ENCODE measurements at regions not wholly inside any gene's neighbourhood (a gene's known extent, or its start where the extent isn't known, plus 50 kb on each side); places are given as distances from the start of the nearest gene placed in this dataset.

DNA sequence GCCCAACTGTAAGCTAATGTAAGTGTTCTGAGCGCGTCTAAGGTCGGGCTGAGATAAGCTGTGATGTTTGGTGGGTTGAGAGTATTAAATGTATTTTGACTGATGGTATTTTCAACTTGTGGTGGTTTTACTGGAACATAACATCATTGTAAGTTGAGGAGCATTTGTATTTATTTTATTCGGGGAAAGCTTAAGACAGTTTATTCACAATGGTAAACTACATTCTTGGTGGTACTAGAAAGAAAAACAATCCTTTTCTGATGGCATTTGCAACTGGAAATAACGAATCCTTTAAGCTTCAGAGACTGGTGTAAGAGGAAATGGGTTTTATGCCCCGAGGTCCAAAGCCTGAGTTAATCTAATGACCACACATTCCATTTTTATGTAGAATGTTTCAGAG, 283.3 kb upstream of the NETO1 start:
- ATAC-seq (no peak), DNase-seq (no peak)
- H3K4me3 Mint-ChIP-seq, result no peak overlapping the region
- no peaks in the 10 kb centered on the region for H3K36me3 Mint-ChIP-seq
- peaks cover 5 to 15% of the 10 kb centered on the region in 2 donors for H3K9me3 Mint-ChIP-seq
- 87% methylated on average over 6 of the region's 6 CpGs for WGBS (ENCODE audit: insufficient coverage)
- intact Hi-C loops (cut with micrococcal nuclease), result no loop called here
- no peak overlapping the region for H3K27ac Mint-ChIP-seq
- H3K27me3 Mint-ChIP-seq (ENCODE audit: low read depth in 2 of 2), result no peaks in the 10 kb centered on the region
- H3K36me3 ChIP-seq (ENCODE audit: control insufficient read depth, insufficient read depth, low read length), result no peaks in the 10 kb centered on the region
- H3K9me3 ChIP-seq (ENCODE audit: control insufficient read depth, insufficient read depth, low read length), result no peaks in the 10 kb centered on the region
- no peaks in the 10 kb centered on the region for H3K27me3 ChIP-seq (ENCODE audit: control insufficient read depth, insufficient read depth, low read length)
- H3K27ac ChIP-seq (ENCODE audit: low read length), result no peak overlapping the region
- no peaks in the 10 kb centered on the region for H3K4me1 ChIP-seq (ENCODE audit: control insufficient read depth, insufficient read depth, low read length)
- TF ChIP-seq, protein P1, sequence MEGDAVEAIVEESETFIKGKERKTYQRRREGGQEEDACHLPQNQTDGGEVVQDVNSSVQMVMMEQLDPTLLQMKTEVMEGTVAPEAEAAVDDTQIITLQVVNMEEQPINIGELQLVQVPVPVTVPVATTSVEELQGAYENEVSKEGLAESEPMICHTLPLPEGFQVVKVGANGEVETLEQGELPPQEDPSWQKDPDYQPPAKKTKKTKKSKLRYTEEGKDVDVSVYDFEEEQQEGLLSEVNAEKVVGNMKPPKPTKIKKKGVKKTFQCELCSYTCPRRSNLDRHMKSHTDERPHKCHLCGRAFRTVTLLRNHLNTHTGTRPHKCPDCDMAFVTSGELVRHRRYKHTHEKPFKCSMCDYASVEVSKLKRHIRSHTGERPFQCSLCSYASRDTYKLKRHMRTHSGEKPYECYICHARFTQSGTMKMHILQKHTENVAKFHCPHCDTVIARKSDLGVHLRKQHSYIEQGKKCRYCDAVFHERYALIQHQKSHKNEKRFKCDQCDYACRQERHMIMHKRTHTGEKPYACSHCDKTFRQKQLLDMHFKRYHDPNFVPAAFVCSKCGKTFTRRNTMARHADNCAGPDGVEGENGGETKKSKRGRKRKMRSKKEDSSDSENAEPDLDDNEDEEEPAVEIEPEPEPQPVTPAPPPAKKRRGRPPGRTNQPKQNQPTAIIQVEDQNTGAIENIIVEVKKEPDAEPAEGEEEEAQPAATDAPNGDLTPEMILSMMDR (IDR thresholded peaks at IDR 0.05), result no peak
- H3K4me3 ChIP-seq (ENCODE audit: low read length), result no peak overlapping the region
- no peaks in the 10 kb centered on the region for H3K4me1 Mint-ChIP-seq

DNA sequence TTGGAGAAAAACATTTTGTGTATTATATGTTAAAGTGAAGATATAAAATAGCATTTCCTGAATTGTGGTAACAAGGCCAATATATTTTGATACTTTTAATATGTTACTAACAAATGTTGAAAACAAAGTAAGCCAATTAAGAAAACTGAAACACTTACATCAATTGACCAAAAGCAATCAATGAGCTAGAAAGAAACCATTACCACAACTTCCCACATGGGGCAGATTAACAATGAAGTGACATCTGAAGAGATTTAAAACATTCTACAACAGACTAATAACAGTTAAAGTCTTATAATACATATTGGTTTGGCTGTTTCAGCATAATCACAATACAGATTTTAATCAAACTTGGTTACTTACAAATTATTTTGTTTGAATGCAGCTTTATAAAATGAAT, 282.4 kb upstream of the NETO1 start:
- TF ChIP-seq, protein P1 (IDR thresholded peaks at IDR 0.05), result no peak
- DNase-seq (no peak), ATAC-seq (no peak)
- H3K27me3 ChIP-seq (ENCODE audit: control insufficient read depth, insufficient read depth, low read length), result no peaks in the 10 kb centered on the region
- H3K36me3 ChIP-seq (ENCODE audit: control insufficient read depth, insufficient read depth, low read length), result no peaks in the 10 kb centered on the region
- no peaks in the 10 kb centered on the region for H3K9me3 ChIP-seq (ENCODE audit: control insufficient read depth, insufficient read depth, low read length)
- Mint-ChIP-seq H3K27ac (no peak overlapping the region), H3K27me3 (ENCODE audit: low read depth in 2 of 2) (no peaks in the 10 kb centered on the region), H3K36me3 (no peaks in the 10 kb centered on the region), H3K4me3 (no peak overlapping the region), H3K9me3 (peaks cover 8 to 17% of the 10 kb centered on the region in 2 donors), H3K4me1 (no peaks in the 10 kb centered on the region)
- no peaks in the 10 kb centered on the region for H3K4me1 ChIP-seq (ENCODE audit: control insufficient read depth, insufficient read depth, low read length)
- intact Hi-C loops (cut with micrococcal nuclease), result no loop called here
- no peak overlapping the region for H3K4me3 ChIP-seq (ENCODE audit: low read length)
- H3K27ac ChIP-seq (ENCODE audit: low read length), result no peak overlapping the region

DNA sequence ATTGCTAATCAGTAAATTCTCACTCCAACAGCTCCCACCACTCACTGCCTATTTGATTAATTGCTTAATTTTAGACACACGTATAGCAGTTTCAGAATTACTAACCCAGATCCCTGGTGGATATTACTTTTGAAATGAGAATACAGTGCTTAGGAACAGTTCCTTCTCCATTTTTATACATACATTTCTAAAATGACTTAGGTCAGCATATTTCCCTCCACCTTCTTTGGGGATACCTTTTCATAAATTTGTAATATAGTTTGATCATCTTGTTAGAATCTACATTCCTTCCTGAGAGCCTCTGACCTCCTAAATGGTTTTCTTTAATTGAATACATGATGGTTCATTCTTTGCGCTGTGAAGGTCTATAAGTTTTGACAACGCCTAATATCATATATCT, 279.8 kb upstream of the NETO1 start:
- Histone ChIP-seq H3K27ac (ENCODE audit: low read length) (no peak overlapping the region), H3K4me1 (ENCODE audit: control insufficient read depth, insufficient read depth, low read length) (no peaks in the 10 kb centered on the region), H3K36me3 (ENCODE audit: control insufficient read depth, insufficient read depth, low read length) (no peaks in the 10 kb centered on the region), H3K27me3 (ENCODE audit: control insufficient read depth, insufficient read depth, low read length) (no peaks in the 10 kb centered on the region), H3K4me3 (ENCODE audit: low read length) (no peak overlapping the region), H3K9me3 (ENCODE audit: control insufficient read depth, insufficient read depth, low read length) (no peaks in the 10 kb centered on the region)
- no peaks in the 10 kb centered on the region for H3K36me3 Mint-ChIP-seq
- WGBS (ENCODE audit: insufficient coverage), result 100% methylated on average over 1 of the region's 3 CpGs
- intact Hi-C loops (cut with micrococcal nuclease), result no loop called here
- ATAC-seq (no peak), DNase-seq (no peak)
- no peak overlapping the region for H3K4me3 Mint-ChIP-seq
- no peaks in the 10 kb centered on the region for H3K4me1 Mint-ChIP-seq
- TF ChIP-seq, protein P1 (IDR thresholded peaks at IDR 0.05), result no peak
- H3K27ac Mint-ChIP-seq, result no peak overlapping the region
- H3K9me3 Mint-ChIP-seq, result peaks cover 8 to 20% of the 10 kb centered on the region in 2 donors
- H3K27me3 Mint-ChIP-seq (ENCODE audit: low read depth in 2 of 2), result no peaks in the 10 kb centered on the region

DNA sequence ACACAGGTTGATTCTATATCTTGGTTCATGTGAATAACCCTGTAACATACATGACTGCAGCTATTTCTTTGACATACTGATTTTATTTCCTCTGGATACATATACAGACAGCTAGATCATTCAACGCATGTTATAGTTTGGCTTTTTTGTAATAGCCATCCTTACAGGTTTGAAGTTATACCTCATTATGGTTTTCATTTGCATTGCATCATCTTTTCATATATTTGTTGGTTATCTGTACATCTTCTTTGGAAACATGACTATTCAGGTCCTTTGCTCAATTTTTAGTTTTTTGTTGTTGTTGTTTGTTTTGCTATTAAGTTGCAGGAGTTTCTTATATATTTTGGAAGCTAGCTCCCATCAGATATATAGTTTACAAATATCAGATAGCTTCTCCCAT, 276.2 kb upstream of the NETO1 start:
- Mint-ChIP-seq H3K27ac (no peak overlapping the region), H3K36me3 (no peaks in the 10 kb centered on the region), H3K4me1 (no peaks in the 10 kb centered on the region), H3K4me3 (no peak overlapping the region), H3K9me3 (peaks cover 6 to 19% of the 10 kb centered on the region in 2 donors), H3K27me3 (ENCODE audit: low read depth in 2 of 2) (no peaks in the 10 kb centered on the region)
- intact Hi-C loops (cut with micrococcal nuclease), result no loop called here
- TF ChIP-seq, protein P1 (IDR thresholded peaks at IDR 0.05), result no peak
- no peaks in the 10 kb centered on the region for H3K9me3 ChIP-seq (ENCODE audit: control insufficient read depth, insufficient read depth, low read length)
- DNase-seq, result no peak
- H3K27ac ChIP-seq (ENCODE audit: low read length), result no peak overlapping the region
- no peak for ATAC-seq
- no peaks in the 10 kb centered on the region for H3K27me3 ChIP-seq (ENCODE audit: control insufficient read depth, insufficient read depth, low read length)
- no peak overlapping the region for H3K4me3 ChIP-seq (ENCODE audit: low read length)
- no peaks in the 10 kb centered on the region for H3K4me1 ChIP-seq (ENCODE audit: control insufficient read depth, insufficient read depth, low read length)
- H3K36me3 ChIP-seq (ENCODE audit: control insufficient read depth, insufficient read depth, low read length), result no peaks in the 10 kb centered on the region
- WGBS (ENCODE audit: insufficient coverage), result no CpG with 5 or more reads among the region's 1 CpG
